ENCODE measurements at regions not wholly inside any gene's neighbourhood (a gene's known extent, or its start where the extent isn't known, plus 50 kb on each side); places are given as distances from the start of the nearest gene placed in this dataset.

- no peak for TF ChIP-seq CTCF (IDR thresholded peaks at IDR 0.05; ENCODE audit: control extremely low read depth in 1 of 3, insufficient read depth in 1 of 3, low read depth in 1 of 3, low read length in 3 of 3)
- no peak for TF ChIP-seq TBP (IDR thresholded peaks at IDR 0.05; ENCODE audit: low read depth, low read length)
- TF ChIP-seq POLR2A (IDR thresholded peaks at IDR 0.05; ENCODE audit: control extremely low read depth in 1 of 2, low read depth in 2 of 2, low read length in 2 of 2) = no peak
- TF ChIP-seq YY1 (IDR thresholded peaks at IDR 0.05; ENCODE audit: low read depth, low read length) = peak; percentile 32; the same call in 1 of the 2 replicates
- no peak for TF ChIP-seq KDM5A (IDR thresholded peaks at IDR 0.05; ENCODE audit: low read length)
- peak; percentile 14 for TF ChIP-seq EZH2 (IDR thresholded peaks at IDR 0.05; ENCODE audit: low read depth, low read length, severe bottlenecking)
- no peak for TF ChIP-seq SP1 (IDR thresholded peaks at IDR 0.05; ENCODE audit: low read depth, low read length)
- TF ChIP-seq MAX (IDR thresholded peaks at IDR 0.05) = no peak
- no peak for TF ChIP-seq SRF (IDR thresholded peaks at IDR 0.05; ENCODE audit: low read depth, low read length)
- TF ChIP-seq E2F6 (IDR thresholded peaks at IDR 0.05) = no peak
These were observed 157.7 kb upstream of the SFSWAP start for GRCh38 chr12:131553096-131553777.

Measured in H1 (cell line).